ENCODE measurements at regions not wholly inside any gene's neighbourhood (a gene's known extent, or its start where the extent isn't known, plus 50 kb on each side); places are given as distances from the start of the nearest gene placed in this dataset.

DNA sequence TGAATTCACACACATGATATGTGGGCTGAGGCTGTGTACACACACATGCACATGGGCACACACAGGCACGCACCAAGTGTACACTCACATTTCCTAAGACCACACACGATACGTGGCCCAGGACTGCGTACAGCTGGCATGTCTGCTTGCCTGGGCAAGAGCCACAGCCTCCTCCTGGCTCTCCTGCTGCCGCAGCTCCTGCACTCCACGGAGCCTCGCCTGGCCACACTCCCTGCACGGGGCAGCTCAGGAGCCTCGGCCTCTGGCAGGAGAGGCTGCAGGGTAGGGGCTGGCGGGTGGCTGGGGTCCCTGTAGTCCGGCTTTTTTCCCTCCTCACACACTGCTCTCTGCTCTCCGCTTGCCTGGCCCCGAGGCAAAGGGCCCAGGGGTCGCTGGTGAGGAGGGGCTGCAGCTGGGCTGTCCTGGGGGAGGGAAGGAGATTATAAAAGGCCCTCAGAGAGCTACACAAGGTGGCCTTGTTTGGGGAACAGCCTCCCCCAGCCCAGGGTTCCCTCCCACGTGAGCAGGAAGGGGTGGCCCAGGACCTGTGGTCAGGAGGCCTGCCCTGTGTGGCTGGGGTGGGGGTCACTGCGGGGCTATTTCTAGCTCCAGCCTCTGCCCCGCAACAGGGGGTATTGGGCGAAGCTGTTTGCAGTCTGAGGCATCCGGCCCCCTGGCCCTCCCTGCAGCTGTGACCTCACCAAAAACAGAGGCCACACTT lies 89.0 kb upstream of the SFSWAP start:
- no peak for TF ChIP-seq CTCF (IDR thresholded peaks at IDR 0.05)
- TF ChIP-seq POLR2A (IDR thresholded peaks at IDR 0.05), result no peak

Data from esophagus squamous epithelium (tissue), 4 donors.